Epithelial cell of esophagus (primary cell): ENCODE measurements at regions not wholly inside any gene's neighbourhood (a gene's known extent, or its start where the extent isn't known, plus 50 kb on each side); places are given as distances from the start of the nearest gene placed in this dataset.

Experiments used
- DNase-seq: peaks from one replicate; pipeline ENCODE4 v3.0.0; 2010; ENCODE audit warnings: low read depth
- H3K4me3 ChIP-seq: 2 replicates; pipeline ENCODE4 v1.5.1; 2011; ENCODE audit warnings: mild to moderate bottlenecking, low read length, control low read depth
- TF ChIP-seq, protein P1 (sequence below): IDR thresholded peaks from 2 replicates; pipeline ENCODE4 v1.5.1; 2011; ENCODE audit warnings: low read depth, mild to moderate bottlenecking, low read length, control low read depth, inconsistent platforms; ENCODE audit not compliant: insufficient read depth; ENCODE audit errors: missing control alignments

DNA sequence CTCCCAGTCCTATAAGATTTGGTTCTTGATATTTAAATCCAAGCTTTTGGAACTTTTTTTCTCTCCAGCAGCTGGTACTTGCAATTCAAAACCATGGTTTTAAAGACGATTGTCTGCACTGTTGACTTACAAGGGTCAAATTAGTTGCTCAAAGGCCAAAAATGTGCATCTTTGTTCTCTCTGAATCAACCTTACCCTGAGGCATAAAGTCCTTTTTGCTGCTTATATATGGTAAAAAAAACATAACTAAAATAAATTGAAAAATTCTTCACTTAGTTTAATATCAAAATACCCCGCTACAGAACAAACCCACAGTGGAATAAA is 592.7 kb downstream of the XIRP2 start:
- DNase-seq = no peak
- TF ChIP-seq, protein P1, sequence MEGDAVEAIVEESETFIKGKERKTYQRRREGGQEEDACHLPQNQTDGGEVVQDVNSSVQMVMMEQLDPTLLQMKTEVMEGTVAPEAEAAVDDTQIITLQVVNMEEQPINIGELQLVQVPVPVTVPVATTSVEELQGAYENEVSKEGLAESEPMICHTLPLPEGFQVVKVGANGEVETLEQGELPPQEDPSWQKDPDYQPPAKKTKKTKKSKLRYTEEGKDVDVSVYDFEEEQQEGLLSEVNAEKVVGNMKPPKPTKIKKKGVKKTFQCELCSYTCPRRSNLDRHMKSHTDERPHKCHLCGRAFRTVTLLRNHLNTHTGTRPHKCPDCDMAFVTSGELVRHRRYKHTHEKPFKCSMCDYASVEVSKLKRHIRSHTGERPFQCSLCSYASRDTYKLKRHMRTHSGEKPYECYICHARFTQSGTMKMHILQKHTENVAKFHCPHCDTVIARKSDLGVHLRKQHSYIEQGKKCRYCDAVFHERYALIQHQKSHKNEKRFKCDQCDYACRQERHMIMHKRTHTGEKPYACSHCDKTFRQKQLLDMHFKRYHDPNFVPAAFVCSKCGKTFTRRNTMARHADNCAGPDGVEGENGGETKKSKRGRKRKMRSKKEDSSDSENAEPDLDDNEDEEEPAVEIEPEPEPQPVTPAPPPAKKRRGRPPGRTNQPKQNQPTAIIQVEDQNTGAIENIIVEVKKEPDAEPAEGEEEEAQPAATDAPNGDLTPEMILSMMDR = no peak
- H3K4me3 ChIP-seq = no peak overlapping the region

DNA sequence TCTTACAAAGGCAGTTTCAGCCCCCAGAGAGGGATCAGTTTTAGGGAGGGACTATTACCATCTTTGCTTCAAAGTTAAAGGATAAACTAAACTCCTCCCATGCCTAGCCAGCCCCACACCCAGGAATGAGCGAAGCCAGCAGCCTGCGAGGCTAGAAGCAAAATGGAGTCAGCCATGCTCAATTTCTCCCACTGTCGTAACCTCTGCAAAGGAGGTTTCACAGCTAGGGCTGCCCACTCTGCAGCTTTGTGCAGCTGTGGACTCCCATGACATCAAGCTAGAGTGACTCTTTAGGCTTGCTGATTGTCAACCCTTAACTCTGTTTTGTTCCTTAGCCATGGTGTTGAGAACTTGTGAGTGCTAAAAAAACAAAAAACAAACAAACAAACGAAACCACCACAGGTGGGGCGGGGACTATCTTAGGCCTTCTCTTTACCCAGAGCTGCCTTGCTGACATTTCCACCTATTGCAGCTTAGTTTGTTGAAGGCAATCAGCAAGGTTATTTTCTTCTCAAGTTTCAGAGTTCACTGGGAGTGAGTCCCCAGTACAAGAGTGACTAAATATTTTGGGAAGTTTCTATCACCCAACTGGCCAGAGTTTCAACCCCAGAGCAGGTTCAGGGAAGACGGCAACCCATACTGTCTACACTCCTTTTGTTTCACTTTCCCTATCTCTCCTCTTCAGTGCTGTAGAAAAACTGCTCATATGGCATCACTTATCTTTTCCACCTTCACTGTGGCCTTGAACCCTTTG is 592.1 kb downstream of the XIRP2 start:
- no peak overlapping the region for H3K4me3 ChIP-seq
- DNase-seq = no peak
- TF ChIP-seq, protein P1 = no peak

DNA sequence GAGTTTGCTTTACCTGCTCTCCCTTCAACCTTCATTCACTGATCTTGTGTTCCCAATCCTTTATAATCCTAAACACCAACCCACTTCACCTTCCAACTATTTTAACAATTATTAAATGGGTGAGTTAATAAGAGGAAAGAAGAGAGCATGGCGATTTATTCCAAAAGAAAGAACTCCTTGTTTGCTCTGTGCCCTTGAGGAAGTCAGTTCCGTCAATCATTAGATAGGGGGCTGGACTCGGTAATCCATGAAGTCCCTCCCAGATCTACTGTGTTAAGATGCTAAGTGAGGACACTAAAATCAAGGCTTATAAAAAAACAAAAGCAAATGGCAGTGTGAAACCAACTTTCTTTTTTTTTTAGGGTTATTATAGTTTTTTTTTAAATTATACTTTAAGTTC is 589.9 kb downstream of the XIRP2 start:
- TF ChIP-seq, protein P1 = no peak
- H3K4me3 ChIP-seq = no peak overlapping the region
- DNase-seq = no peak

DNA sequence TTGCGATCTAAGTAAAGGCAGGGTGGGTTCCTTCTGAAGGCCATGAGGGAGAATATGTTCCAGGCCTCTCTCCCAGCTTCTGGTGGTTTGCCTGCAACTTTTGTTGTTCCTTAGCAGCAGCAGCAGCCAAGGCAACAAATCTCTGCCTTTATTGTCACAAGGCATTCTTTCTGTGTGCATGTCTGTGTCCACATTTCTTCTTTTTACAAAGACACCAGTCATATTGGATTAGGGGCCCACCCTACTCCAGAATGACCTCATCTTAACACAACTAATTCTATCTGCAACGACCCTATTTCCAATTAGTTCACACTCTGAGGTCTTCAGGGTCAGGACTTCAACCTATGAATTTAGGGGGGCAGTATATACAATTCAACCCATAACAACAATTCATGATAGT is 587.5 kb downstream of the XIRP2 start:
- no peak overlapping the region for H3K4me3 ChIP-seq
- TF ChIP-seq, protein P1 = no peak
- no peak for DNase-seq

DNA sequence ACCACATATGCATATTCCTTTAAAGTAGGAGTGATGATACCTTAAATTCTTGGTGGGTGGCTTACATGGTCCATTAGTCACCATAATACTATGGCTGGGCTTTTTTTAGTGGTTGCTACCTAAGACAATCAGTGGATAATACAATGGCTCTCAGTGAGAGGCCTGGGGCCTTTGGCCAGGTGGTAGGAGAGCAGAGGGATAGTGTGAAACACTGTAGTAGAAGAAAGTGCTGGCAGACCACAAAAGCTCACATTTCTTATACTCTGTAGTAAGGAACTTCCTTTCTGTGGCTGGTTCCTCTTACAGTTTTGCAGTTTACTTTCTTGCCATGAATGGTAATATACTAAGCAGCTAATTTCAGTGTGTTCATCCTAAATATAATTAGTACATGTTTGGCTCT is 583.5 kb downstream of the XIRP2 start:
- H3K4me3 ChIP-seq = no peak overlapping the region
- TF ChIP-seq, protein P1 = no peak
- no peak for DNase-seq

DNA sequence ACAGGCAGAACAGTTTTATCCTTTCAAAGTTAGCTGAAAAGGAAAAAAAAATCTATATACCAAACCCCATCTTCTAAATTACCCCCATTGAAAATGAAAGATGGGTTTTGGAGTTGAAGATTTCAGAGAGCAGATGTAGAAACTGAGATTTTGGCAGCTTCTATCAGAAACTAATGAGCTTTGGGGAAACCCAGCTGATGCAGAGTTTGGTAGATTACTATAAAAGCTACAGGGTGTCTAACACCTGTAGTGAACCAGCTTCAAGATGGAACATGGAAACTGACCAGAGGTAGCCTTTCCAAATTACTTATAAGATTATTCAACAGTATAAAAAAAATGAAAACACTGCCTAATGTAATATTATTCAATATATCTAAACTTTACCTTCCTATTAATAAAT is 583.1 kb downstream of the XIRP2 start:
- no peak overlapping the region for H3K4me3 ChIP-seq
- TF ChIP-seq, protein P1 = no peak
- no peak for DNase-seq

DNA sequence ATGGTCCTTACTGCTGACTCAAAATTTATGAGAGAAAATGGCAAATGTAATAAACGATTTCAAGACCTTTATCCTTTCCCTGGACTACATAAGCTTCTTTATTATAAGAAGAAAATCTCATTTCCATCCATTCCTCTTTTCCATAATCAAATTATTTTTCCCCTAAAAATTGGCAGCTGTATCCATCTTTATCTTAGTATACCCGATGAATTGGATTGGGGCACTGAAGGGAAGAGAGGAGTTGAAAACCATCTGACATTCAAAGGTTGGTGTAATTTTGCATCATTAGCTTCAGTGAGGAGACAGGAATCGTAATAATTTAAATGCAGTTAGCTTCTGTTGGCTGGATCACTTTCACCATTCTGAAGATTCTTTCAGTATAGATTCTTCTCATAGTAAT is 574.1 kb downstream of the XIRP2 start:
- no peak for DNase-seq
- TF ChIP-seq, protein P1 = no peak
- no peak overlapping the region for H3K4me3 ChIP-seq
